ENCODE measurements at regions not wholly inside any gene's neighbourhood (a gene's known extent, or its start where the extent isn't known, plus 50 kb on each side); places are given as distances from the start of the nearest gene placed in this dataset.

DNA sequence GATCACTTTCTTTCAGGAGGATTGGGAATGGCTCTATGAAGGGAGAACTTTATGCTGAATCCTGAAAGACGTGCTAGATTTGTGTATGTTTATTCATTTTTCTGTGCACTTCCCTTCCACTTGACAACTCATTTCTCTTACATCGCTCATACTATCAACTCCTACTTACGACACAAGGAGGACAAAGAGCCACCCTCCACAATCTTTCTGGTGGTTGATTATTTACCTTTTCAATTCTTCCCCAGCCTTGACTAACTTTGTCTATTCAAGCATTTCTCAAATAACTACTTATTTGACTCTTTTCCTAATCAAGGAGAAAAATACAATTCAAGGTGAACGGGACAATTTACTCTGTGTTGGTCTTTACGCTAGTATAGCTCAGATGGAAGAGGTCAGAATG lies 622.1 kb downstream of the TLR4 start:
- no peak for DNase-seq
- intact Hi-C loops (cut with DNase I) = no loop called here

DNA sequence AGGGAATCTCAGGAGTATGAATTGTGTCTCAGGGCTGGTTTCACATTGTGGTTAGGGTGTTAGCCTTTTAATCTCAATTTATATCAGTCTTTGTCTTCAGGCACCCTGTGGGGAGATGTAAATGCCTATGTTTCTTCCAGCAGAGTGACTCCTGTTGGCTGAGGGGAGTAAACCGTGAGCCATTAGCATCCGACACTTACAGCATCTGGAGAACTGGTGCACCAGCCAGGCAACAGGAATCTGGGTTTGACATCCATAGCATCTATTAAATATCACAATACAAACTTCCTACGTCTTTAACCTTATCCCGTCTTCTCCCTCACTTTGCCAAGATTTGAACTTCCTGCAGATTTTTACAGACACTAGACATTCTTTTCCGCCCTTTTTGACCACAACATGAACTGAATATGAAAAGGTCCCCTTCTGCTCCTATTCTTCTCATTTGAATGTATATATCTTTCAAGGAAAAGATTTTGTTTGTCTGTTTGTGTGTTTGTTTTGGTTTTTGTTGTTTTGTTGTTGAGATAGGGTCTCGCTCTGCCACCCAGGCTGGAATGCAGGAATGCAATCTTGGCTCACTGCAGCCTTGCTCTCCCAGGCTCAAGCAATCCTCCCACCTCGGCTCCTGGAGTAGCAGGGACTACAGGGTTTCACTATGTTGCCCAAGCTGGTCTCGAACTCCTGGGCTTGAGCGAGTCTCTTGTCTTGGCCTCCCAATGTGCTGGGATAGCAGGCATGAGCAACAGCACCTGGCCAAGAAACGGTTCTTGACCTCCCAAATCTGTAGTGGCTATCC lies 626.2 kb downstream of the TLR4 start:
- no peak for DNase-seq
- intact Hi-C loops (cut with DNase I) = no loop called here

GRCh38 chr9:118331622-118332045 lies 627.4 kb downstream of the TLR4 start:
- peak in 1 of 42 donors; percentile 3 for DNase-seq

GRCh38 chr9:118336250-118336942 lies 632.2 kb downstream of the TLR4 start:
- DNase-seq = no peak
- intact Hi-C loops (cut with DNase I) = no loop called here

More at GRCh38 chr9:118331622-118332045, 627.4 kb downstream of the TLR4 start:
- intact Hi-C loops (cut with DNase I) = no loop called here

DNA sequence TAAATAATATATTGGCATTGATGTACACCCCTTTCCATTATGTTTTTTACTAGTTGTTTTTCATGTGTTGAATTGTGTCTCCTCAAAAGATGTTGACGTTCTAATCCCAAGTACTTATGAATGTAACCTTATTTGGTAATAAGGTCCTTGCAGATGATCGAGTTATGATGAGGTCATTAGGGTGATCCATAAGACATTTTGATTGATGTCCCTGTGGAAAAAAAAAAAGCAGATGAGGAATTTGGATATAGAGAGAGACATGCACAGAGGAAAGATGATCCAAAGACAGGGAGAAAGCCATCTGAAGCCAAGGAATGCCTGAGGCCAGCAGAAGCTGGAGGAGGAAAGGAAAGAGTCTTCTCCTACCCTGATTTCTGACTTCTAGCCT lies 632.7 kb downstream of the TLR4 start:
- intact Hi-C loops (cut with DNase I) = no loop called here
- DNase-seq = no peak

DNA sequence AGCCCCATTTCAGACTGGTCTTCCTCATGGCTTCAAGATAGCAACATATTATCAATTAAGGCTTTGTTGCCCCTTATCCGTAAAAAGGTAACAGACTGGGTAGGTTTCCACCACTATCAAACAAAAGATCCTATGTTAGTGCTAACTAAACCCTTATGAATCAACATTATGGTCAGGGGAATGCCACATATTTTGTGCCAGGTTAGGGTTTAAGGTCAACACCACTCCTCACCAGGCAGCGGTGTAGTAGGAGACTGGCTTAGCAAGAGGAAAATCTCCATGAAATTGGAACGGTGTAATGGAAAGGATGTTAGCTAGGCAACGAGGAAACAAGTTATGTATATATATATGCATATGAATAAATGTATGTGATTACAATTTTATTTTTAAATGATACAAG lies 655.8 kb downstream of the TLR4 start:
- intact Hi-C loops (cut with DNase I) = no loop called here
- DNase-seq = no peak

GRCh38 chr9:118362123-118362522 lies 657.9 kb downstream of the TLR4 start:
- intact Hi-C loops (cut with DNase I) = no loop called here
- no peak for DNase-seq

DNA sequence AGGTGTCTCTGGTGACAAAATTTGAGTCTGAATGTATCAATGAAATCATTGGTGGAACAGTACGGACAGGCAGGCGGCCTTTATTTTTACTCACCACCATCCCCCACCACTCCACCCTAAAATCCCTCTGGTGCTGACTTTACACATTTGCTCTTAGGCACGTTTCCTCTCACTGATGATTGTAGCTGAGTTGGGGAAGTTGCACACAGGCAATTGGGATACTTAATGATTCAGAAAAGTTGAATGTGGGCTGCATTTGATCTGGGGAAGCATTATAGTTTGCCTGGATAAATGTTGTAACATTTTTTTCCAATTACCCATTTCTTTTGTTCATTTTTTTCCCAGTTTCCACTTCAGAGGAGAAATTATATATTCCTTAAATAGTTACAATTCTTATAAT lies 658.4 kb downstream of the TLR4 start:
- intact Hi-C loops (cut with DNase I) = no loop called here

GRCh38 chr9:118364266-118365106 lies 660.3 kb downstream of the TLR4 start:
- no peak for DNase-seq
- intact Hi-C loops (cut with DNase I) = no loop called here

More for the DNA sequence above, 658.4 kb downstream of the TLR4 start:
- no peak for DNase-seq

DNA sequence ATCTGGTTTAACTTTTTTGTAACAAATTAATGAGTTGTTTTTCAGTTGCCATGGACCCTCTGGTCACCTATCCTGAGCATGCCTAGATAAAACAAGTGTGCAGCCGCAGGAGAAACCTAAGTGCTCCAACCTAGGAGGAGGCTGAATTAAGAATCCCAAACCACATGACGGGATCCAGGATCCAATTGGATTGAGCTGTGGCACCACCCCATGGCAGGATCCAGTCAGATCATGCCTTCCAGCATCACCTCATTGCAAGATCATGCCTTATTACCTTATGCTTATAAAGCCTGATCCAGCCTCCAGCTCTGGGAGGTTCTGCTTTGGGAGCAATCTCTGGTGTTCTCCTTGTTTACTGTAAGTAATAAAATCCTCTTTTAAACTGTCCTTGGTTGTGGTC lies 662.0 kb downstream of the TLR4 start:
- intact Hi-C loops (cut with DNase I) = no loop called here
- no peak for DNase-seq

GRCh38 chr9:118367383-118367782 lies 663.2 kb downstream of the TLR4 start:
- no peak for DNase-seq
- intact Hi-C loops (cut with DNase I) = no loop called here

GRCh38 chr9:118384531-118385100 lies 680.4 kb downstream of the TLR4 start:
- DNase-seq = no peak
- intact Hi-C loops (cut with DNase I) = no loop called here

GRCh38 chr9:118395415-118395814 lies 691.2 kb downstream of the TLR4 start:
- DNase-seq = peak in 2 of 42 donors; percentile 5 to 6
- intact Hi-C loops (cut with DNase I) = no loop called here

DNA sequence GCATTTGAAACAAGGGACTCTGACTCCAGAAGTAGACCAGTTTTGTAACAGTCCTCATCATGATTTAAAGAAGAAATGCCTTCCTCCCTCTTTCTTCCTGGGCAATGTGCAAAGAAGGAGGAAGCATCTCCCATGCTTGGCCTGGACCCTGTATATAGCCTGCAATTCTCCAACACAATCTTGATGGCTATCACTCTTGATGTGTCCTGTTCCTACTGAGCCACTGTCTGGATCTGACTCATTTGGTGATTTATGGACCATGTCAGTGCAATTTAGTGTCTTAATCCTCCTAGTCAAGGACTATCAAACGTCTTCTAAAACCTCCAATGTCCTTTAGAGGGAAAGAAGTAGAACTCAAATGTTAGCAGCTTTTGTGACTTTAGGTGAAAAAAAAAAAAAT lies 697.3 kb downstream of the TLR4 start:
- DNase-seq = no peak
- intact Hi-C loops (cut with DNase I) = no loop called here

- intact Hi-C loops (cut with DNase I) = no loop called here
- no peak for DNase-seq
Observed at GRCh38 chr9:118414676-118415075, 710.5 kb downstream of the TLR4 start.

GRCh38 chr9:118418887-118419565 lies 714.8 kb downstream of the TLR4 start:
- intact Hi-C loops (cut with DNase I) = no loop called here
- DNase-seq = no peak

DNA sequence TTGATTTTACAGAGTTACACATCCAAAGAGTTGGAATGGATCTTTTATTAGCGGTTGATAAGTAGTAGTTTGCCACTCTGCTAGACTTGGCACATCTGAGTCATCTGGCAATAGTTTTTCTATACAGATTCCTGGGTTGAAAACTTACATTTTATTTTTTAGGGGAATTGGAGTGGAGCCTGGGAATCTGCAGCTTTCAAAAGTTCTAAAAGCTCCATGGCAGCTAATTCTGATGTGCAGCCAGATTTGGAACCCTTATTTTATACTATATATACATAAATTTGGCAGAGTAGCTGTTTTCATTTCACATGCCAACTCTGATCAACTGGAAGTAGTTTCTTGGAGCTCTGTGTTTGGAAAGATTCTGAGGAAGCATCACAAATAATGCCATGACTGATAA lies 715.5 kb downstream of the TLR4 start:
- DNase-seq = no peak
- intact Hi-C loops (cut with DNase I) = no loop called here

DNA sequence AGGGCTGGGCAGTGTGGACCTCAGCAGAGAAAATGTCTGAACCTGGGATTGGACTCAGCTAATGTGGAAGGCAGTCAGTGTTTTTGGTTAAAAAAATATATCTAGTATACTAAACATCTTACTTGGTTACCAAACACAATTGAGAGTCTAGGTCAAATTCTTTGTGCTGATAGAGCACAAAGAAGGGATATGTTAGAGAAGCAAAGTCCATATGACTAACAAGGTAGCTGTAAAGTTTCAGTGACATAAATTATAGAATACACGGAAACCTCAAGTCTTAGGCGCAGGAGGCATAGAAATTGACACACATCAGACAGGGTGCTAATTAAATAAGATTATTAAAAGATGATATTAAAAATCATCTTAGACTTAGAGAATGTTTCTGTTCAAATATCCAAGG lies 718.3 kb downstream of the TLR4 start:
- DNase-seq = no peak
- intact Hi-C loops (cut with DNase I) = no loop called here

DNA sequence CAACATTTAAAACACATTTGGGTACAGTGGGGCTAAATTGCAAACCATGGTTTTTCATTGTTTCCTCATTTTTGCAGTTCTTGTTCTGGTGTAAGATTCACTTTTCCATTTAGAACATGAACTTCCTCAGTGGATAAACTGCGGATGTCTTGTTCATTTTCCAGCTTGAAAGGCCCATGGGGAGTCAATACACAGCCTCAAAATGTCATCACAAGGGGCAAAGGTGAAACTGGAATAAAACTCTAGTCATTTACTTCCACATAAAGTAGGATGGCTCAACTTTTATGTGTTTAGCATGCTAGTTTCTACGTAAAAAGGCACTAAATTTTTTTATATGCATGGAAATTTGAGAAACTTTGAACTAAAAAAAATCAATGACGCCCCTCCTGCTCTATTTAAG lies 718.8 kb downstream of the TLR4 start:
- DNase-seq = no peak
- intact Hi-C loops (cut with DNase I) = no loop called here

Data from head of caudate nucleus (tissue), 42 donors.